Activated naive CD8-positive, alpha-beta T cell treated with anti-CD3 and anti-CD28 coated beads for 36 hours (primary cell): ENCODE measurements at regions not wholly inside any gene's neighbourhood (a gene's known extent, or its start where the extent isn't known, plus 50 kb on each side); places are given as distances from the start of the nearest gene placed in this dataset.
A peak's percentile ranks its signal among the peaks of the same experiment; 100 is the strongest.

Experiments used
- DNase-seq: peaks from one replicate; pipeline ENCODE4 v3.0.0; 2021
- H3K27ac Mint-ChIP-seq: one replicate; pipeline ENCODE4 v1.8.0; 2022; ENCODE audit warnings: mild to moderate bottlenecking, moderate library complexity, mixed read lengths
- H3K27me3 Mint-ChIP-seq: one replicate; pipeline ENCODE4 v1.8.0; 2022; ENCODE audit warnings: mild to moderate bottlenecking, mixed read lengths
- H3K36me3 Mint-ChIP-seq: one replicate; pipeline ENCODE4 v1.8.0; 2021; ENCODE audit warnings: mild to moderate bottlenecking, mixed read lengths
- H3K4me1 Mint-ChIP-seq: one replicate; pipeline ENCODE4 v1.8.0; 2021; ENCODE audit warnings: mixed read lengths
- H3K4me3 Mint-ChIP-seq: one replicate; pipeline ENCODE4 v1.8.0; 2022; ENCODE audit warnings: mild to moderate bottlenecking, moderate library complexity, mixed read lengths
- H3K9me3 Mint-ChIP-seq: one replicate; pipeline ENCODE4 v1.8.0; 2022; ENCODE audit warnings: mixed read lengths

GRCh38 chr1:243930822-243931671 lies 81.0 kb upstream of the AKT3 start:
- no peak overlapping the region for H3K27ac Mint-ChIP-seq
- H3K4me1 Mint-ChIP-seq: no peaks in the 10 kb centered on the region
- no peak overlapping the region for H3K4me3 Mint-ChIP-seq
- peaks cover 7% of the 10 kb centered on the region for H3K9me3 Mint-ChIP-seq
- no peak for DNase-seq
- H3K27me3 Mint-ChIP-seq: peaks cover 7% of the 10 kb centered on the region
- H3K36me3 Mint-ChIP-seq: no peaks in the 10 kb centered on the region

- Mint-ChIP-seq H3K4me3 (no peak overlapping the region), H3K27me3 (peaks cover 10% of the 10 kb centered on the region), H3K36me3 (no peaks in the 10 kb centered on the region), H3K4me1 (no peaks in the 10 kb centered on the region), H3K9me3 (no peaks in the 10 kb centered on the region), H3K27ac (no peak overlapping the region)
- DNase-seq: no peak
These were observed 77.3 kb upstream of the AKT3 start for GRCh38 chr1:243927381-243927780.

GRCh38 chr1:243926803-243927245 lies 76.8 kb upstream of the AKT3 start:
- H3K4me1 Mint-ChIP-seq: no peaks in the 10 kb centered on the region
- H3K9me3 Mint-ChIP-seq: no peaks in the 10 kb centered on the region
- no peak overlapping the region for H3K27ac Mint-ChIP-seq
- DNase-seq: no peak
- no peak overlapping the region for H3K4me3 Mint-ChIP-seq
- peaks cover 11% of the 10 kb centered on the region for H3K27me3 Mint-ChIP-seq
- no peaks in the 10 kb centered on the region for H3K36me3 Mint-ChIP-seq

GRCh38 chr1:243926299-243926698 lies 76.3 kb upstream of the AKT3 start:
- Mint-ChIP-seq H3K27ac (no peak overlapping the region), H3K27me3 (peaks cover 14% of the 10 kb centered on the region), H3K4me1 (no peaks in the 10 kb centered on the region), H3K36me3 (no peaks in the 10 kb centered on the region), H3K4me3 (no peak overlapping the region), H3K9me3 (no peaks in the 10 kb centered on the region)
- no peak for DNase-seq

GRCh38 chr1:243924588-243925349 lies 74.7 kb upstream of the AKT3 start:
- Mint-ChIP-seq H3K27ac (no peak overlapping the region), H3K4me3 (no peak overlapping the region), H3K4me1 (no peaks in the 10 kb centered on the region), H3K9me3 (no peaks in the 10 kb centered on the region), H3K27me3 (peaks cover 22% of the 10 kb centered on the region), H3K36me3 (no peaks in the 10 kb centered on the region)
- DNase-seq: no peak

GRCh38 chr1:243924188-243924587 lies 74.1 kb upstream of the AKT3 start:
- Mint-ChIP-seq H3K9me3 (no peaks in the 10 kb centered on the region), H3K27ac (no peak overlapping the region), H3K36me3 (no peaks in the 10 kb centered on the region), H3K27me3 (peaks cover 24% of the 10 kb centered on the region), H3K4me3 (no peak overlapping the region), H3K4me1 (no peaks in the 10 kb centered on the region)
- no peak for DNase-seq

GRCh38 chr1:243923292-243924171 lies 73.5 kb upstream of the AKT3 start:
- Mint-ChIP-seq H3K9me3 (no peaks in the 10 kb centered on the region), H3K4me1 (no peaks in the 10 kb centered on the region), H3K36me3 (no peaks in the 10 kb centered on the region), H3K4me3 (no peak overlapping the region), H3K27me3 (peaks cover 29% of the 10 kb centered on the region), H3K27ac (no peak overlapping the region)
- DNase-seq: no peak

GRCh38 chr1:243921111-243921510 lies 71.1 kb upstream of the AKT3 start:
- no peak for DNase-seq

GRCh38 chr1:243917863-243918565 lies 68.0 kb upstream of the AKT3 start:
- peaks cover 60% of the 10 kb centered on the region for H3K27me3 Mint-ChIP-seq
- peaks cover 14% of the 10 kb centered on the region for H3K4me1 Mint-ChIP-seq
- H3K27ac Mint-ChIP-seq: no peak overlapping the region
- DNase-seq: peak; percentile 6
- H3K4me3 Mint-ChIP-seq: peak overlapping the region; percentile 71
- no peaks in the 10 kb centered on the region for H3K9me3 Mint-ChIP-seq
- no peaks in the 10 kb centered on the region for H3K36me3 Mint-ChIP-seq

More at GRCh38 chr1:243921111-243921510, 71.1 kb upstream of the AKT3 start:
- H3K36me3 Mint-ChIP-seq: no peaks in the 10 kb centered on the region
- H3K4me3 Mint-ChIP-seq: no peak overlapping the region
- no peak overlapping the region for H3K27ac Mint-ChIP-seq
- no peaks in the 10 kb centered on the region for H3K9me3 Mint-ChIP-seq
- peaks cover 14% of the 10 kb centered on the region for H3K4me1 Mint-ChIP-seq
- peaks cover 49% of the 10 kb centered on the region for H3K27me3 Mint-ChIP-seq

- no peaks in the 10 kb centered on the region for H3K36me3 Mint-ChIP-seq
- H3K4me1 Mint-ChIP-seq: peaks cover 14% of the 10 kb centered on the region
- no peaks in the 10 kb centered on the region for H3K9me3 Mint-ChIP-seq
- H3K27me3 Mint-ChIP-seq: peaks cover 53% of the 10 kb centered on the region
- peak overlapping the region; percentile 71 for H3K4me3 Mint-ChIP-seq
- H3K27ac Mint-ChIP-seq: no peak overlapping the region
- DNase-seq: peak; percentile 21
These were observed 67.3 kb upstream of the AKT3 start for GRCh38 chr1:243917177-243917862.

GRCh38 chr1:243916160-243916559 lies 66.1 kb upstream of the AKT3 start:
- DNase-seq: no peak
- H3K27ac Mint-ChIP-seq: no peak overlapping the region
- no peaks in the 10 kb centered on the region for H3K9me3 Mint-ChIP-seq
- peaks cover 48% of the 10 kb centered on the region for H3K27me3 Mint-ChIP-seq
- no peaks in the 10 kb centered on the region for H3K36me3 Mint-ChIP-seq
- H3K4me1 Mint-ChIP-seq: peaks cover 14% of the 10 kb centered on the region
- peak overlapping the region; percentile 70 for H3K4me3 Mint-ChIP-seq

- peaks cover 24% of the 10 kb centered on the region for H3K27me3 Mint-ChIP-seq
- no peaks in the 10 kb centered on the region for H3K9me3 Mint-ChIP-seq
- H3K27ac Mint-ChIP-seq: no peak overlapping the region
- H3K4me3 Mint-ChIP-seq: no peak overlapping the region
- DNase-seq: no peak
- H3K4me1 Mint-ChIP-seq: peaks cover 8% of the 10 kb centered on the region
- no peaks in the 10 kb centered on the region for H3K36me3 Mint-ChIP-seq
These were observed 62.3 kb upstream of the AKT3 start for GRCh38 chr1:243912347-243912746.

- no peak for DNase-seq
- H3K27me3 Mint-ChIP-seq: peaks cover 18% of the 10 kb centered on the region
- H3K27ac Mint-ChIP-seq: no peak overlapping the region
- H3K4me1 Mint-ChIP-seq: no peaks in the 10 kb centered on the region
- H3K9me3 Mint-ChIP-seq: no peaks in the 10 kb centered on the region
- no peak overlapping the region for H3K4me3 Mint-ChIP-seq
- no peaks in the 10 kb centered on the region for H3K36me3 Mint-ChIP-seq
These were observed 60.6 kb upstream of the AKT3 start for GRCh38 chr1:243910607-243911006.

GRCh38 chr1:243903895-243904294 lies 53.9 kb upstream of the AKT3 start:
- H3K4me1 Mint-ChIP-seq: no peaks in the 10 kb centered on the region
- H3K27me3 Mint-ChIP-seq: peaks cover 21% of the 10 kb centered on the region
- H3K27ac Mint-ChIP-seq: no peak overlapping the region
- H3K4me3 Mint-ChIP-seq: no peak overlapping the region
- no peak for DNase-seq
- no peaks in the 10 kb centered on the region for H3K9me3 Mint-ChIP-seq
- no peaks in the 10 kb centered on the region for H3K36me3 Mint-ChIP-seq
